GM12891 (cell line): ENCODE measurements at regions not wholly inside any gene's neighbourhood (a gene's known extent, or its start where the extent isn't known, plus 50 kb on each side); places are given as distances from the start of the nearest gene placed in this dataset.

ENCODE experiments used
- DNase-seq: peaks from one replicate; pipeline ENCODE4 v3.0.0; 2011; ENCODE audit warnings: low spot score; ENCODE audit not compliant: insufficient read length
- FAIRE-seq: peaks from 2 replicates; lab custom pipeline; 2011; peaks lifted over from hg19 to GRCh38; lab: Jason Lieb, UNC
- PAX5 ChIP-seq: IDR thresholded peaks from 2 replicates; pipeline ENCODE4 v1.6.1; 2011; ENCODE audit warnings: low read length, moderate library complexity, mild to moderate bottlenecking; ENCODE audit not compliant: insufficient read depth, severe bottlenecking
- POLR2A ChIP-seq: IDR thresholded peaks from 2 replicates; pipeline ENCODE4 v1.6.1; 2011; ENCODE audit warnings: low read depth, low read length, control low read depth
- POLR2AphosphoS5 ChIP-seq: IDR thresholded peaks from 2 replicates; pipeline ENCODE4 v1.6.1; 2011; ENCODE audit warnings: low read depth, low read length, control low read depth
- POU2F2 ChIP-seq: IDR thresholded peaks from 2 replicates; pipeline ENCODE4 v1.6.1; 2011; ENCODE audit warnings: low read depth, mild to moderate bottlenecking, control low read depth, low read length, moderate library complexity
- SPI1 ChIP-seq: IDR thresholded peaks from 2 replicates; pipeline ENCODE4 v1.6.1; 2011; ENCODE audit warnings: low read depth, low read length, control low read depth
- TAF1 ChIP-seq: IDR thresholded peaks from 2 replicates; pipeline ENCODE4 v1.6.1; 2011; ENCODE audit warnings: low read depth, low read length, control low read depth

GRCh38 chr18:25735459-25735858, 355.0 kb downstream of the SS18 start:
- DNase-seq (no peak), FAIRE-seq (no peak)
- TF ChIP-seq POLR2AphosphoS5 = no peak
- no peak for TF ChIP-seq POLR2A
- no peak for TF ChIP-seq TAF1
- TF ChIP-seq SPI1 = no peak
- TF ChIP-seq PAX5 = no peak
- TF ChIP-seq POU2F2 = no peak

GRCh38 chr18:25734336-25734735, 356.1 kb downstream of the SS18 start:
- TF ChIP-seq POLR2AphosphoS5 (no peak), POU2F2 (no peak), TAF1 (no peak), POLR2A (no peak), SPI1 (no peak), PAX5 (no peak)
- DNase-seq = no peak
- FAIRE-seq = no peak

GRCh38 chr18:25732862-25733261, 357.6 kb downstream of the SS18 start:
- TF ChIP-seq PAX5 = no peak
- TF ChIP-seq TAF1 = no peak
- TF ChIP-seq SPI1 = no peak
- no peak for TF ChIP-seq POLR2AphosphoS5
- TF ChIP-seq POLR2A = no peak
- TF ChIP-seq POU2F2 = no peak
- FAIRE-seq (no peak), DNase-seq (no peak)

GRCh38 chr18:25729072-25729471, 361.3 kb downstream of the SS18 start:
- no peak for DNase-seq
- FAIRE-seq = no peak
- TF ChIP-seq POLR2A (no peak), TAF1 (no peak), PAX5 (no peak), SPI1 (no peak), POLR2AphosphoS5 (no peak), POU2F2 (no peak)

GRCh38 chr18:25727281-25727985, 363.0 kb downstream of the SS18 start:
- TF ChIP-seq PAX5 = no peak
- TF ChIP-seq POU2F2 = no peak
- TF ChIP-seq POLR2AphosphoS5 = no peak
- DNase-seq (no peak), FAIRE-seq (no peak)

- DNase-seq (no peak), FAIRE-seq (no peak)
- TF ChIP-seq POLR2AphosphoS5 = no peak
- TF ChIP-seq TAF1 = no peak
- TF ChIP-seq SPI1 = no peak
- TF ChIP-seq POLR2A = no peak
- no peak for TF ChIP-seq PAX5
Measured at GRCh38 chr18:25726298-25726697, 364.1 kb downstream of the SS18 start.

GRCh38 chr18:25725501-25725900, 364.9 kb downstream of the SS18 start:
- no peak for TF ChIP-seq SPI1
- no peak for TF ChIP-seq TAF1
- TF ChIP-seq POLR2A = no peak
- TF ChIP-seq PAX5 = no peak
- TF ChIP-seq POLR2AphosphoS5 = no peak
- no peak for TF ChIP-seq POU2F2
- DNase-seq (no peak), FAIRE-seq (no peak)

- DNase-seq (no peak), FAIRE-seq (no peak)
- TF ChIP-seq TAF1 = no peak
- no peak for TF ChIP-seq PAX5
- TF ChIP-seq SPI1 = no peak
- TF ChIP-seq POU2F2 = no peak
- no peak for TF ChIP-seq POLR2AphosphoS5
- no peak for TF ChIP-seq POLR2A
Measured at GRCh38 chr18:25724997-25725396, 365.4 kb downstream of the SS18 start.

GRCh38 chr18:25724121-25724520, 366.3 kb downstream of the SS18 start:
- no peak for FAIRE-seq
- TF ChIP-seq POU2F2 (no peak), POLR2AphosphoS5 (no peak), PAX5 (no peak), SPI1 (no peak), TAF1 (no peak), POLR2A (no peak)

GRCh38 chr18:25713103-25713502, 361.1 kb upstream of the ZNF521 start:
- DNase-seq = no peak
- FAIRE-seq = no peak
- TF ChIP-seq POLR2AphosphoS5 = no peak
- no peak for TF ChIP-seq TAF1
- no peak for TF ChIP-seq PAX5
- no peak for TF ChIP-seq POLR2A
- no peak for TF ChIP-seq POU2F2

More at GRCh38 chr18:25724121-25724520, 366.3 kb downstream of the SS18 start:
- DNase-seq = no peak
